Islet precursor cell (in vitro differentiated cells): ENCODE measurements at regions not wholly inside any gene's neighbourhood (a gene's known extent, or its start where the extent isn't known, plus 50 kb on each side); places are given as distances from the start of the nearest gene placed in this dataset.
"Not testable (repeated sequence)": the region's sequence is repeated elsewhere in the genome, so short reads cannot be mapped to it uniquely, and the experiment has no call there.

ENCODE experiments used
- DNase-seq: peaks from one replicate; pipeline ENCODE4 v3.0.0-alpha.2; 2018

- DNase-seq, result no peak
Measured at GRCh38 chr7:3165681-3166580, 122.3 kb upstream of the CARD11 start.

- no peak for DNase-seq
Measured at GRCh38 chr7:3167551-3167950, 123.9 kb upstream of the CARD11 start.

- no peak for DNase-seq
Measured at GRCh38 chr7:3168370-3168769, 124.7 kb upstream of the CARD11 start.

GRCh38 chr7:3168869-3169268 lies 125.2 kb upstream of the CARD11 start:
- peak; percentile 85 for DNase-seq

- no peak for DNase-seq
Measured at GRCh38 chr7:3172768-3173280, 128.2 kb upstream of the SDK1 start.

GRCh38 chr7:3174515-3175284 lies 126.4 kb upstream of the SDK1 start:
- no peak for DNase-seq

- no peak for DNase-seq
Measured at GRCh38 chr7:3175285-3175902, 125.7 kb upstream of the SDK1 start.

GRCh38 chr7:3176112-3177000 lies 124.7 kb upstream of the SDK1 start:
- peak; percentile 68 for DNase-seq

GRCh38 chr7:3177271-3177670 lies 123.8 kb upstream of the SDK1 start:
- DNase-seq, result no peak

- DNase-seq, result no peak
Measured at GRCh38 chr7:3179456-3179855, 121.6 kb upstream of the SDK1 start.

- no peak for DNase-seq
Measured at GRCh38 chr7:3180604-3181003, 120.4 kb upstream of the SDK1 start.

GRCh38 chr7:3182055-3182454 lies 119.0 kb upstream of the SDK1 start:
- DNase-seq, result not testable (repeated sequence)

GRCh38 chr7:3187444-3188040 lies 113.5 kb upstream of the SDK1 start:
- DNase-seq, result no peak

GRCh38 chr7:3188946-3189345 lies 112.1 kb upstream of the SDK1 start:
- peak; percentile 30 for DNase-seq

GRCh38 chr7:3191548-3191947 lies 109.5 kb upstream of the SDK1 start:
- DNase-seq, result no peak

GRCh38 chr7:3192669-3193068 lies 108.4 kb upstream of the SDK1 start:
- no peak for DNase-seq

GRCh38 chr7:3193379-3194120 lies 107.5 kb upstream of the SDK1 start:
- DNase-seq, result no peak

- DNase-seq, result no peak
Measured at GRCh38 chr7:3194501-3195141, 106.4 kb upstream of the SDK1 start.

GRCh38 chr7:3195160-3195559 lies 105.9 kb upstream of the SDK1 start:
- DNase-seq, result no peak

GRCh38 chr7:3196629-3197400 lies 104.2 kb upstream of the SDK1 start:
- DNase-seq, result no peak
